Neural cell (in vitro differentiated cells): ENCODE measurements at regions not wholly inside any gene's neighbourhood (a gene's known extent, or its start where the extent isn't known, plus 50 kb on each side); places are given as distances from the start of the nearest gene placed in this dataset.

Experiments used
- H2AFZ ChIP-seq: fragments of 200-600, 300-800 bp; sonication (generic), shearing (Covaris generic); 2 replicates; pipeline ENCODE4 v1.6.0; 2014; ENCODE audit warnings: low read depth, mild to moderate bottlenecking, antibody characterized with exemption, low read length, moderate library complexity
- H3F3A ChIP-seq: fragments of 200-600 bp; shearing (Covaris generic); 2 replicates; pipeline ENCODE4 v1.6.1; 2016; ENCODE audit warnings: mild to moderate bottlenecking, moderate library complexity, mixed read lengths, antibody characterized with exemption, low read length; ENCODE audit not compliant: insufficient read depth, poor library complexity, severe bottlenecking
- H3K27ac ChIP-seq: fragments of 200-600, 300-800 bp; sonication (generic), shearing (Covaris generic); 2 replicates; pipeline ENCODE4 v1.5.1; 2014; ENCODE audit warnings: mild to moderate bottlenecking, low read length, moderate library complexity
- H3K27me3 ChIP-seq: fragments of 300-800, 200-600 bp; sonication (generic), shearing (Covaris generic); 2 replicates; pipeline ENCODE4 v1.6.0; 2014; ENCODE audit warnings: mild to moderate bottlenecking, low read depth, low read length, moderate library complexity; ENCODE audit not compliant: insufficient read depth
- H3K36me3 ChIP-seq: fragments of 300-800, 200-600 bp; sonication (generic), shearing (Covaris generic); 2 replicates; pipeline ENCODE4 v1.5.1; 2014; ENCODE audit warnings: mild to moderate bottlenecking, antibody characterized with exemption, low read length, moderate library complexity; ENCODE audit not compliant: insufficient read depth
- H3K4me2 ChIP-seq: fragments of 300-800, 200-600 bp; sonication (generic), shearing (Covaris generic); 2 replicates; pipeline ENCODE4 v1.6.0; 2014; ENCODE audit warnings: mild to moderate bottlenecking, low read length
- H3K4me3 ChIP-seq: fragments of 300-800, 200-600 bp; sonication (generic), shearing (Covaris generic); 2 replicates; pipeline ENCODE4 v1.5.1; 2014; ENCODE audit warnings: mild to moderate bottlenecking, low read length, moderate library complexity
- H3K79me2 ChIP-seq: fragments of 200-600 bp; shearing (Covaris generic); replicated peaks from 2 replicates; pipeline ENCODE4 v1.6.0; 2014; ENCODE audit warnings: mild to moderate bottlenecking, low read length, moderate library complexity; ENCODE audit not compliant: insufficient read depth
- H3K9ac ChIP-seq: fragments of 300-800, 200-600 bp; sonication (generic), shearing (Covaris generic); 2 replicates; pipeline ENCODE4 v1.6.1; 2016; ENCODE audit warnings: mild to moderate bottlenecking, low read length, mixed read lengths
- H3K9me2 ChIP-seq: fragments of 200-600 bp; shearing (Covaris generic); 2 replicates; pipeline ENCODE4 v1.6.1; 2016; ENCODE audit warnings: mild to moderate bottlenecking, low read length, mixed read lengths; ENCODE audit not compliant: insufficient read depth
- H3K9me3 ChIP-seq: fragments of 200-600, 300-800 bp; sonication (generic), shearing (Covaris generic); 2 replicates; pipeline ENCODE4 v1.6.1; 2016; ENCODE audit warnings: mild to moderate bottlenecking, mixed run types, low read length, moderate library complexity, mixed read lengths
- H4K20me1 ChIP-seq: fragments of 200-600 bp; shearing (Covaris generic); 2 replicates; pipeline ENCODE4 v1.6.1; 2016; ENCODE audit warnings: mild to moderate bottlenecking, mixed run types; ENCODE audit not compliant: insufficient read depth
- CTCF ChIP-seq: fragments of 450-650 bp; IDR thresholded peaks from 2 replicates; pipeline ENCODE4 v1.5.1; 2014; ENCODE audit warnings: antibody characterized with exemption, mild to moderate bottlenecking, moderate library complexity; ENCODE audit not compliant: poor library complexity, severe bottlenecking
- EP300 ChIP-seq: fragments of 450-650 bp; conservative IDR thresholded peaks from 2 replicates; pipeline ENCODE4 v1.6.1; 2014; ENCODE audit warnings: antibody characterized with exemption, mild to moderate bottlenecking, moderate library complexity; ENCODE audit not compliant: poor library complexity, severe bottlenecking
- EZH2 ChIP-seq: fragments of 200-600, 300-800 bp; shearing (Covaris generic), sonication (generic); IDR thresholded peaks from 2 replicates; pipeline ENCODE4 v1.6.1; 2014; ENCODE audit warnings: antibody characterized with exemption, low read length, borderline replicate concordance, mild to moderate bottlenecking; ENCODE audit not compliant: insufficient read depth, poor library complexity, severe bottlenecking
- MXI1 ChIP-seq: fragments of 450-650 bp; conservative IDR thresholded peaks from 2 replicates; pipeline ENCODE4 v1.6.1; 2014; ENCODE audit warnings: antibody characterized with exemption, mild to moderate bottlenecking; ENCODE audit not compliant: poor library complexity, severe bottlenecking
- POLR2AphosphoS5 ChIP-seq: IDR thresholded peaks from 2 replicates; pipeline ENCODE4 v1.6.1; 2012
- RAD21 ChIP-seq: fragments of 450-650 bp; conservative IDR thresholded peaks from 2 replicates; pipeline ENCODE4 v1.6.1; 2014; ENCODE audit warnings: antibody characterized with exemption, mild to moderate bottlenecking, moderate library complexity
- SMC3 ChIP-seq: fragments of 450-650 bp; conservative IDR thresholded peaks from 2 replicates; pipeline ENCODE4 v1.6.1; 2014; ENCODE audit warnings: antibody characterized with exemption, mild to moderate bottlenecking, moderate library complexity; ENCODE audit not compliant: poor library complexity
- TAF1 ChIP-seq: IDR thresholded peaks from 2 replicates; pipeline ENCODE4 v1.6.1; 2012; ENCODE audit warnings: low read depth
- TF ChIP-seq, protein P1 (sequence below): IDR thresholded peaks from 2 replicates; pipeline ENCODE4 v1.6.1; 2012; ENCODE audit warnings: borderline replicate concordance

GRCh38 chr3:193114431-193115340 lies 126.3 kb upstream of the PLAAT1 start:
- H3K4me2 ChIP-seq, result no peak overlapping the region
- no peak overlapping the region for H3K27ac ChIP-seq
- H3K36me3 ChIP-seq, result no peaks in the 10 kb centered on the region
- no peaks in the 10 kb centered on the region for H3K79me2 ChIP-seq
- H4K20me1 ChIP-seq, result no peaks in the 10 kb centered on the region
- H3K9me2 ChIP-seq, result no peaks in the 10 kb centered on the region
- no peak overlapping the region for H2AFZ ChIP-seq
- no peaks in the 10 kb centered on the region for H3K27me3 ChIP-seq
- H3F3A ChIP-seq, result no peaks in the 10 kb centered on the region
- H3K4me3 ChIP-seq, result no peak overlapping the region
- no peaks in the 10 kb centered on the region for H3K9me3 ChIP-seq
- H3K9ac ChIP-seq, result no peak overlapping the region
- no peak for TF ChIP-seq MXI1
- TF ChIP-seq EP300, result no peak
- no peak for TF ChIP-seq RAD21
- TF ChIP-seq POLR2AphosphoS5, result no peak
- no peak for TF ChIP-seq CTCF

DNA sequence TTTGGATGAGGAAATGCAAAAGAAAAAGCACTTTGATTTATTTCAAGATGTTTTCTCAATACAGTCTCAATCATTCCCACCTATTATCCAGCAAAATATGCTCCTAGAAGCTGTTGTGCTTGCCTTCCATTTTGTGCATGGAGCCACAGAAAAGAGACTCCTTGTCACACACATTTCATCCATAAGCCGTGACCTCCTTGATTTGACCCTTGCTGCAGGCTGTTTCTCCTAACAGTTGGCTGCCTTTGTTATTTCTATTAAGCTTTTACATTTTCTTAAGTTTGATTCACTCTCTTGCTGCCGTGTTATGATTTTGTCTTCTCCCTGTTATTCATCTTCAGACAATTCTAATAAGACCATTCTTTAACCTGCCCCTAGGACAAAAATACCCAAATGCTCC lies 124.2 kb upstream of the PLAAT1 start:
- no peaks in the 10 kb centered on the region for H3K9me3 ChIP-seq
- H2AFZ ChIP-seq, result no peak overlapping the region
- no peak overlapping the region for H3K9ac ChIP-seq
- no peaks in the 10 kb centered on the region for H3K36me3 ChIP-seq
- H3K9me2 ChIP-seq, result no peaks in the 10 kb centered on the region
- no peak for TF ChIP-seq RAD21
- no peak for TF ChIP-seq MXI1
- TF ChIP-seq EZH2, result no peak
- no peak for TF ChIP-seq TAF1
- TF ChIP-seq EP300, result no peak
- no peak for TF ChIP-seq CTCF
- TF ChIP-seq, protein P1, sequence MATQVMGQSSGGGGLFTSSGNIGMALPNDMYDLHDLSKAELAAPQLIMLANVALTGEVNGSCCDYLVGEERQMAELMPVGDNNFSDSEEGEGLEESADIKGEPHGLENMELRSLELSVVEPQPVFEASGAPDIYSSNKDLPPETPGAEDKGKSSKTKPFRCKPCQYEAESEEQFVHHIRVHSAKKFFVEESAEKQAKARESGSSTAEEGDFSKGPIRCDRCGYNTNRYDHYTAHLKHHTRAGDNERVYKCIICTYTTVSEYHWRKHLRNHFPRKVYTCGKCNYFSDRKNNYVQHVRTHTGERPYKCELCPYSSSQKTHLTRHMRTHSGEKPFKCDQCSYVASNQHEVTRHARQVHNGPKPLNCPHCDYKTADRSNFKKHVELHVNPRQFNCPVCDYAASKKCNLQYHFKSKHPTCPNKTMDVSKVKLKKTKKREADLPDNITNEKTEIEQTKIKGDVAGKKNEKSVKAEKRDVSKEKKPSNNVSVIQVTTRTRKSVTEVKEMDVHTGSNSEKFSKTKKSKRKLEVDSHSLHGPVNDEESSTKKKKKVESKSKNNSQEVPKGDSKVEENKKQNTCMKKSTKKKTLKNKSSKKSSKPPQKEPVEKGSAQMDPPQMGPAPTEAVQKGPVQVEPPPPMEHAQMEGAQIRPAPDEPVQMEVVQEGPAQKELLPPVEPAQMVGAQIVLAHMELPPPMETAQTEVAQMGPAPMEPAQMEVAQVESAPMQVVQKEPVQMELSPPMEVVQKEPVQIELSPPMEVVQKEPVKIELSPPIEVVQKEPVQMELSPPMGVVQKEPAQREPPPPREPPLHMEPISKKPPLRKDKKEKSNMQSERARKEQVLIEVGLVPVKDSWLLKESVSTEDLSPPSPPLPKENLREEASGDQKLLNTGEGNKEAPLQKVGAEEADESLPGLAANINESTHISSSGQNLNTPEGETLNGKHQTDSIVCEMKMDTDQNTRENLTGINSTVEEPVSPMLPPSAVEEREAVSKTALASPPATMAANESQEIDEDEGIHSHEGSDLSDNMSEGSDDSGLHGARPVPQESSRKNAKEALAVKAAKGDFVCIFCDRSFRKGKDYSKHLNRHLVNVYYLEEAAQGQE, result no peak
- TF ChIP-seq POLR2AphosphoS5, result no peak
- TF ChIP-seq SMC3, result no peak
- no peaks in the 10 kb centered on the region for H3K79me2 ChIP-seq
- H4K20me1 ChIP-seq, result no peaks in the 10 kb centered on the region
- H3K27me3 ChIP-seq, result no peaks in the 10 kb centered on the region
- H3F3A ChIP-seq, result no peaks in the 10 kb centered on the region
- H3K27ac ChIP-seq, result no peak overlapping the region
- no peak overlapping the region for H3K4me2 ChIP-seq
- no peak overlapping the region for H3K4me3 ChIP-seq
